SK-N-SH (cell line): ENCODE measurements at regions not wholly inside any gene's neighbourhood (a gene's known extent, or its start where the extent isn't known, plus 50 kb on each side); places are given as distances from the start of the nearest gene placed in this dataset.

Source experiments
- CHD2 ChIP-seq: fragments of 150-350 bp; IDR thresholded peaks from 2 replicates; pipeline ENCODE4 v1.6.1; 2018; ENCODE audit warnings: low read length; ENCODE audit not compliant: partially characterized antibody
- CTCF ChIP-seq: fragments of 200-600 bp; sonication (generic); IDR thresholded peaks from 2 replicates; pipeline ENCODE4 v1.6.1; 2017; ENCODE audit warnings: antibody characterized with exemption, mild to moderate bottlenecking, moderate library complexity
- RFX5 ChIP-seq: IDR thresholded peaks from 2 replicates; pipeline ENCODE4 v1.6.1; 2012; ENCODE audit warnings: mild to moderate bottlenecking, improper control_type of control experiment, low read length
- TAF1 ChIP-seq: IDR thresholded peaks from 2 replicates; pipeline ENCODE4 v1.6.1; 2012; ENCODE audit warnings: low read depth, mild to moderate bottlenecking, low read length, moderate library complexity, borderline replicate concordance

DNA sequence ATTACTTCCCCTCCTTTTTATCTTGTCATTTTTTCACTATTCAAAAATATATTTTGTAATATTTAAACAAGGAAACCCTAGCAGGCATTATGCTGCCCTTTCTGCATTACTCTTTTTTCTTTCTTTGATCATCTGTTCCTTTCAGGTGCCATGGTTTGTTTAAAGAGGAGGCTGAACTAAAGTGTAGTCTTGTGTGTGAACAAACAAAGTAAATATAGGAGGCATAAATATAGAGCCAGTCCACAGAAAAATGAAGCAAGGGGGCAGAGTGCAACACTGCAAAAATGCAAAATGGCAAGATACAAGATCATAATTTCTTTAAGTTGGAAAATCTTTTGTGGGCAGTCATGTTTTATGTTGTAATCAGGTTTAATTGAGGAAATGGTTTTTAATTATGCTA, 947.3 kb upstream of the COX7C start:
- TF ChIP-seq RFX5 = no peak
- no peak for TF ChIP-seq CTCF
- TF ChIP-seq CHD2 = no peak
- no peak for TF ChIP-seq TAF1
